GM08714 (cell line): ENCODE measurements at regions not wholly inside any gene's neighbourhood (a gene's known extent, or its start where the extent isn't known, plus 50 kb on each side); places are given as distances from the start of the nearest gene placed in this dataset.

Source experiments
- H3K4me3 ChIP-seq: fragments of 200-500 bp; sonication (Bioruptor generic); 2 replicates; pipeline ENCODE4 v1.5.1; 2014; ENCODE audit warnings: mild to moderate bottlenecking, low read length, inconsistent platforms
- ZNF274 ChIP-seq: IDR thresholded peaks from 2 replicates; pipeline ENCODE4 v1.6.1; 2012; ENCODE audit warnings: mild to moderate bottlenecking, low read depth, low read length

DNA sequence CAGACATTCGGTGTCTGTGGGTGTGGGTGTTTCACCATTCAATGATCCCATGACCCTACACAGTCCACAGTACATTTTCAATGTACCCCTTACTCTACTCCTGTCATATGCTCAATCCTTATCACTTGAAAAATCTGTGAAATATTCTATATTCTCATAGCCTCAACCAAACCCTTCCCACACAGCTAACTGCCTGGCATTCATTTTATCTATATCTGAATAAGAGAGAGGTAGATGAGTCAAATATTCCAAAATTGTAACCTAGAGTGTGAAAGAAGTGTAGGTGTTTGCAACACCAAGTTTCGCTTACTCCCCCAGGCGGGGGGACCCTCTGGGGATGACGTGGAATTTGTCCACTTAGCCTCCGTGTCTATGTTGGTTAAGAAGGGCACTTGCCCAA is 354.8 kb downstream of the ETS1 start:
- TF ChIP-seq ZNF274, result no peak
- H3K4me3 ChIP-seq, result no peak overlapping the region

DNA sequence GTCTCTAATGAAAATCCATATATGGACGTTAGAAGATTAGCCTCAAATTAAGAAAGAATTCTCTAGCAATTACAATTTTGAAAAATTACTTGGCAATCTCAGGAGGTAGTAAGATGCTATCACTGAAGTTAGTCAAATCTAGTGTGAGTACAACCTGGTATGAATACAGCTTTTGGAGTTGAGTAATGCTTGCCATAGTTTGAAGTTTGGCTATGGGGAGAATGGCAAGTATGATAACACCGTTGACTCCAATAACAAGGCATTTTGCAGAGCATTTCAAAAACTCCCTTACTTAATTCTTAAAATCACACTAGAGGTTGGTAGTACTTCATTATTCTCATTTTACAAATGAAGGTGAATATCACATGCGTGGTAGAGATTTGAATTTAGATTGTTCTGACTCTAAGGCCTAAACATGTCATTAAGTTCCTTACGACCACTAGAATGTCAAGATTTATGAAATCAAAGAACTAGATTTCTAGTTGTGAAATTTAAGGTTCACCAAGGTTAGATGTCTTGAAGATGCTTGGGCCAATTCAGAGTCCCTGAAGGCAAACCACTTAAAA is 355.4 kb downstream of the ETS1 start:
- TF ChIP-seq ZNF274, result no peak
- H3K4me3 ChIP-seq, result no peak overlapping the region

DNA sequence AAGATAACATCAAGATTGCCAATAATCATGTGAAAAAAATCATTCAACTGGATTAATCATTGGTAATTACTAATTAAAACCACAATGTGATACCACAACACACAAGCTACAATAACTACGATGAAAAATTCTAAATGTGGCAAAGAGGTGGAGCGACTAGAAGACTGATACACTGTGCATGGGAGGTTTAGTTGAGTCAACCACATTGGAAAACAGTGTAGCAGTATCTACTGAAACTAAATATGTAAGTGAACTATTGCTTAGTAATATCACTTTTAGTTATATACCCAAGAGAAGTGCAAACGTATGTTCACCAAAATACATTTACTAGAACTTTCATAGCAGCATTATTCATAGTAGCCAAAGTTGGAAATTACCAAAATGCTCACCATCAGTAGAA is 359.9 kb downstream of the ETS1 start:
- H3K4me3 ChIP-seq, result no peak overlapping the region
- no peak for TF ChIP-seq ZNF274

DNA sequence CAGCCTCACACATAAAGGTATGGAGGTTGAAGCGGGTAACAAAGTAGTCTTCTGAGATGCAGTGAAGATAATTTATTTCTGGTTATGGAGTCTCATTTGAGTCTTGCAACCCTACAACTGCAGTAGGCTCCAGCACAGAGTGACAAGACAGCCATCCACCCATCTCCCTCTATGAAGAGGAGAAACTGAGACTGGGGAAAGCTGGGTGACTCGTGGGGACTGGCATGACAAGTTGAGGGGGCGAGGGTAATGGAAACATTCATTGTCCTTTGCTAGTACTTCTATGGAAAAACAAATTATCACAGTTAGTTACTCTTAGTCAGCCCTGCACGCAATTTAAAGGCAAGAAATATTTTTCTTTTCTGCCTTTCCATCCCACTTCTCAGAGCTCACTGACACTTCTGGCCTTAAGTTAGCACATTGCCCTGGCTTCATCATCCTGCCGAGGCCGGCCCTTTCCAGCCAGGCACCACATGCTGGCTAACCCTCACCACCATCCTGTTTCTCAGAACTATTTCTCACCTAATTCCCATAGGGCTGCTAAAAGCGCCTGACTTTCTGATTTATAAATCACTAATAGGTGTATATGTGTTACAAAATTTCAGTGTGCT is 361.1 kb downstream of the ETS1 start:
- no peak overlapping the region for H3K4me3 ChIP-seq
- TF ChIP-seq ZNF274, result no peak

DNA sequence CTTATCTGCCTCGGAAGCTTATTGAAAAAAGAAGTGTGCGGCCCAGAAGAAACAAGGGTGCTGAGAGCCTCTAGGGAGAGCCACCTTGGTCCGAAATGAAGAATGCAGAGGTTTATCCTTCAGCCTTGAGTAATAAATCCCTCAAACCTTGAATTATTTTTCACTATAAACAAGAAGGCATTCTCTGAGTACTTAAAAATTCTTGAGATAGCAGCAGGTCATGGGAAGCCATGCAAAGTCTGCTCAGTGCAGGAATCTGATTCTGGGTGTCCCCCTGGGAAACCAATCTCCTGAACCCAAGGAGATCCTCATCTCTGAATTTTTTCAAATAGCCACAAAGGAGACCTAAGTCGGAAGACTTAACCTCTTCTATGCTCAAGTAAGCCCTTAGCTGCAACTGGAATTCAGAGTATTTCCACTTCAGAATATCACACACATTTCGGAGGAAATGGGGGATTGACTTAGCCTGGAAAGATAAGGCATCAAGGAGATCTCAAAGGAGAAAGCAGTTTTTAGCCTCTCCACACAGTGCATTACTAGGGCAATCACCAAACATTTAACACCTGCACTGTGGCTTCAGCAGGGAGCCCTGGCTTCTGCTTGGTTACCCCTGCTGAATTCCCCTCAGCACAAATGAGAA is 365.0 kb downstream of the ETS1 start:
- no peak overlapping the region for H3K4me3 ChIP-seq
- TF ChIP-seq ZNF274, result no peak

DNA sequence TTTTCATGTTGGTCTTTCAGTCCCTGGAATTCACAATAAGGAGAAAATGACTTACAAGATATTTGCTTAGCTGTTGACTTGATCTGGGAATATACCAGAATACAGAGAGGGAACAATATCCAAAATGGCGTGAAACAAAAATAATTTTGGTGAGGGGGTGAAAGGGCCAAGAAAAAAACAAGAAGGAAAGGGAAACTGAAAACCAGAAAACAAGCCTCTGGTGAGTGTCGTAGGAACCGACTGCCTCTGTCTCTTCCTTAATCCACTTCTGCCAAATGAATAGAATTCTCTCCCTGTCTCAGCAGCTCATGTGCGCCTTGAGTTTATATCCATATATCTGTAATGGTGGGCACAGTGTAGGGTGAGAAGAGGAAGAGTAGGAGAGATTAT is 367.6 kb downstream of the ETS1 start:
- H3K4me3 ChIP-seq, result no peak overlapping the region

DNA sequence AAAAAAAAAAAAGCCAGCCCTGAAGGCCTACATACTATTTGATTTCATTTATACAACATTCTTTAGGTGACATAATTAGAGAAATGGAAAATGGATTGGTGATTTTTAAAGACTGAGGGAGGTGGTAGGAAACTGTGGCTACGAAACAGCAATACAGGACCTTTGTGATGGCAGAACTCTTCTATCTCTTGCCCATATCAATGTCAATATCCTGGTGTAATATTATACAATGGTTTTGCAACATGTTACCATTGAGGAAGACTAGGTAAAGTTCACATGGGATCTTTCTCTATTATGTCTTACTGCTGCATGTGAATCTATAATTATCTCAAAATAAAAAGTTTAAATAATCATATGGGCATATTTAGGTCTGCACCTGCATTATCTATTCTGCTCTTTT is 371.2 kb downstream of the ETS1 start:
- no peak for TF ChIP-seq ZNF274
- no peak overlapping the region for H3K4me3 ChIP-seq

More for the DNA sequence above, 367.6 kb downstream of the ETS1 start:
- TF ChIP-seq ZNF274, result no peak

DNA sequence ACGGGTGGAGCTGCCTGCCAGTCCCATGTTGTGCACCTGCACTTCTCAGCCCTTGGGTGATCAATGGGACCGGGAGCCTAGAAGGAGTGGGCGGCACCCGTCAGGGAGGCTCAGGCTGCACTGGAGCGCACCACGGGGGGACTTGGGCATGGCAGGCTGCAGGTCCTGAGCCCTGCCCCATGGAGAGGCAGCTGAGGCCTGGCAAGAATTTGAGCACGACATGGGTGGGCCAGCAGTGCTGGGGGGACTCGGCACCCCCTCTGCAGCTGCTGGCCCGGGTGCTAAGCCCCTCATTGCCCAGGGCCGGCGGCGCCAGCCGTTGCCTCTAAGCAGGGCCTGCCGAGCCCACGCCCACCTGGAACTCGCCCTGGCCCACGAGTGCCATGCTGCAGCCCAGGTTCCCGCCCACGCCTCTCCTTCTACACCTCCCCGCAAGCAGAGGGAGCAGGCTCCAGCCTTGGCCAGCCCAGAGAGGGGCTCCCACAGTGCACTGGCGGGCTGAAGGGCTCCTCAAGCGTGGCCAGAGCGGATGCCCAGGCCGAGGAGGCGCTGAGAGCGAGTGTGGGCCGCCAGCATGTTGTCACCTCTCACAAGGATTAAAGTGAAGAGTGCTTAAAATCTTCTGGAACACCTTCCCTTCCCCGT is 372.0 kb downstream of the ETS1 start:
- TF ChIP-seq ZNF274, result no peak
- no peak overlapping the region for H3K4me3 ChIP-seq

DNA sequence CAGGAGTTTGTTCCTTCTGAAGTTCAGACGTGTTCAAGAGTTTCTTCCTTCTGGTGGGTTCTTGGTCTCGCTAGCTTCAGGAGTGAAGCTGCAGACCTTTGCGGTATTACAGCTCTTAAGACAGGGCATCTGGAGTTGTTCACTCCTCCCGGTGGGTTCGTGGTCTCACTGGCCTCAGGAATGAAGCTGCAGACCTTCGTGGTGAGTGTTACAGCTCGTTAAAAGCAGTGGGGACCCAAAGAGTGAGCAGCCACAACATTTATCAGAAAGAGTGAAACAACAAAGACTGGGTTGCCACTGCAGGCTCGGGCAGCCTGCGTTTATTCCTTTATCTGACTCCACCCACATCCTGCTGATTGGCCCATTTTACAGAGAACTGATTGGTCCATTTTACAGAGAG is 373.1 kb downstream of the ETS1 start:
- TF ChIP-seq ZNF274, result no peak
- no peak overlapping the region for H3K4me3 ChIP-seq

DNA sequence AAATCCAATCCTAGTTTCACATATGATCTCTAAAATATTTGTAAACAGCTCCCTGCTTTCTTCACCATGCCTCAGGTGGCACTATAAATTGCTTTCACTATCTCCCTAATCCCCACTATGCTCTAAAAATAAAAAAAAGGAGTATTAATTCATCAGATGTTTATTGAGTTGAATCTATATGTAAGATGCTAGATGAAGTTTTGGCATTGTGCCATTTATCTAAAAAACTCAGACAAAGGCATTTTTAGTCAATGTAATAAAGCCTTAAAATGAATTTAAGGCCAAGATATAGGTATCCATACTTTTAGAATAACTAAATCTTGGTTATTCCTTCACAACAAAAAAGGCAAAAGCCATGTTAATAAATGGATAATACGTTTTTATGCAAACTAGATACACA is 373.9 kb downstream of the ETS1 start:
- H3K4me3 ChIP-seq, result no peak overlapping the region
- no peak for TF ChIP-seq ZNF274

DNA sequence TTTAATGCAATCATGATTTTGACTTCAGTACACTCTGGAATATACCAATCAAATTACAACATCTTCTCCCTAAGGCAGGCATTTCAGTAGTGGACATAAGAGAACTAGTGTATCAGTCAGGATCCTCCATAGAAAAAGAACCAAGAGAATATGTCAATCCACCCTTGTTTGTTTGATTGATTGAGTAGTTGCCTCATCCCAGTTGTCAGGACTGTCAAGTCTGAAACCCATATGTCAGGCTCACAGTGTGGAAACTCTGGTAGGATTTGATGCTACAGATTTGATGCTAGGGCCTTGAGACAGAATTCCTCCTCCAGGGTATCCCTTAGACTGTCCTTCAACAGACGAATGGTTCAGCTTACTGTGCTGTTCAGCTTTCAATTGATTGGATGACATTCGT is 375.0 kb downstream of the ETS1 start:
- H3K4me3 ChIP-seq, result no peak overlapping the region
- no peak for TF ChIP-seq ZNF274

DNA sequence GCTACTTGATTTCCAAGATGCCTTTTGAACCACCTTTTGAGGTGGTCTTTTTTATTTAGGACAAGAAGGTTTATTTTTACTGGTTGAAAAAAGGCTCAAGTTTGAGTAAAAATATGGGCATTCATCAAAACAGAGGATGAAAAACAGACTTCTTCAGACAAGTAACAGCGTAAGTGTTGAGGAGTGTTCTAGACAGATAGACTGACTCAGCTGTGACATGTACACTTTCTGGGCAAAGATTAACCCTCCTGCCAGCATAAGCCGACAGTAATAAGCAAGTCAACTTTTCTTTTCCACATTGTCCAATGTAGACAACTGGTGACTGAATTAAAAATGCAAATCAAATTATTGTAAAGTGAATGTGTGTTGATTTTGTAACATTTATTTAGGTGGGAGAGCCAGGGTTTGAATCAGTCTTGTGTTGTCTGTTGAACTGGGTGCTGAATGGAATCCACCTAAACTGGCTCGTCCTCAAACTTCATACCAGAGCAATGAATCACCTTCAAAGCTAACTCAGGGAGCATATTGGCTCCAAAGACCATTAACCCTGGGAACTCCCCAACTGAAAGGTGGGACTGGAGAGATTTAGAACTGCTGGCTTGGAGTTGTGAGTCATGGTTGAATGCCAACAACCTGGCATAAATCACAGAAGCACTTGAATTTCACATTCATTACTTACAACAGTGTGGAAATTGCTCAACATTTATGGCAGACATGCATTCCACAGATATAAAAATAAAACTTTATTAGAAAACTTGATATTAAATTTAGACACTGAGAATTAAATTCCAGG is 377.0 kb downstream of the ETS1 start:
- H3K4me3 ChIP-seq, result no peak overlapping the region
- no peak for TF ChIP-seq ZNF274

DNA sequence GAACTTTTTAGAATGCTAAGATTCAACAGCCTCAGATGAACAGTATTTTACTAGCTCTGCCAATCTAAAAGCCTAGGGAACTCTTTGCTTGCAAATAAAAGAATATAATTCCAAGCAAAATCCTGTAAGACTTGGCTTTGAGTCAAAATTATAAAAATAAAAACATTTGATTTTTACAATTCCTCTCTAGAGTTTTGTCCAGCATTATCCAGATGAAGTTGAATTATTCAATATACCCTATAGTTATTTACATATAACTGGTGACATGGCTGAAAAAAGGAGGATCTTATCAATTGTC is 378.3 kb downstream of the ETS1 start:
- TF ChIP-seq ZNF274, result no peak
- H3K4me3 ChIP-seq, result no peak overlapping the region

DNA sequence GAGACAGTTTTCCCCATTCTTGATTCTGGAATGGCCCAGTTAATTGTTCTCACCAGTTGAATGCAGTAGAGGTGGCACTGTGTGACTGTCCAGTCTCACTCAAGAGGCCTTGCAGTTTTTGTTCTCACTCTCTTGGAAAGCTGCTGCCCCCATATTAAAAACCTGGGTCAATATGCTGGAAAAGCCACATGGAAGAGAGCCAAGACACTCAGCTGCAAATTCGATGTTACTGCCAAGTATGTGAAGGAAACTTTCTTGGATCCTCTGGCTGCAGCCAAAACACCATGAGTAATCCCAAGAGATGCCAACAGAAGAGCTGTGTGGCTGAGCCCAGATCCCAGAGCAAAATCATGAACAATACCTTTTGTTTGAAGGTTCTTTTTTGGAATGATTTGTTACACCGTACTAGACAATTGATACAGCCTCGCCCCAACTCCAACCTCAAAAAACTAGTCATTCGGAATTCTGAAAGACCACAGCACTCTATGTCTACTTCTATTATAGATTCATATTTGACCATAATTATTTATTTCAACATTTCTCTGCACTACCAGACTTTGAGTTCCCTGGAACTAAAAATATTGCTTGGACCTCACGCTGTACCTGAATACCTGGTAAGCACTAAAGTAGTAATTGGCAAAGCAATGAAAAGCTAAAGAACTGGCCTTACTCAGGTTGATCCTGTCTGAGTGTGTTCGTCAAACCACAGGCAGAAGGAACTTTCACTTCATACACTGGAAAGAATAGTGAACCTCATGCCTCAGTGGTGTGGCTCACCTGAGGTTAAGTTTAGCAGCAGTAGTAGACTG is 378.8 kb downstream of the ETS1 start:
- TF ChIP-seq ZNF274, result no peak
- no peak overlapping the region for H3K4me3 ChIP-seq

DNA sequence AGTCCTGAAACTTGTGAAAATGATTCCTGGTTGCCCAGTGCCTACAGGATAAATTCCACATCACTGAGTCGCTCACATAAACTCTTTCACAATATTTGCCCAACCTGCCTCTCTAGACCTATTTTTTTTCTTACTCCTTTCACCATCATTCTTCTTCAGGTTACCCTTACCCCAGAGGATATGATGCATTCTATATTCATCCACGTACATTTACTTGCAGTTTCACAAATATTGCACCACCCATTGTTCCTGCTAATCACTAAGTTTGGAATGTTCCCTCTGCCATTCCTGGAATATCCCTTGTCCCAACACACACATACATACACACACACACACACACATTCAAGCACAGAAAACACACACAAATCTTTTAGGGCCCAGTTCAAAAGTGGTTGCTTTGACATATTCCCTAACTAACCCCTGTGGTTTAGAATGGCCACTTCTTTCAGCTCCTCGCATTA is 379.5 kb downstream of the ETS1 start:
- no peak for TF ChIP-seq ZNF274
- no peak overlapping the region for H3K4me3 ChIP-seq
